Stimulated activated CD8-positive, alpha-beta memory T cell treated with anti-CD3 and anti-CD28 coated beads, Interleukin-15, amount 100 ng/mL, for 48 hours (primary cell): ENCODE measurements at regions not wholly inside any gene's neighbourhood (a gene's known extent, or its start where the extent isn't known, plus 50 kb on each side); places are given as distances from the start of the nearest gene placed in this dataset.
"Not testable (repeated sequence)": the region's sequence is repeated elsewhere in the genome, so short reads cannot be mapped to it uniquely, and the experiment has no call there.

Experiments
- DNase-seq, 2 donors: peaks; one replicate each; pipeline ENCODE4 v3.0.0-alpha.2; 2020; ENCODE audit warnings: low read depth in 2 of 2

- no peak for DNase-seq
Observed at GRCh38 chr1:47684518-47684917, 246.7 kb downstream of the FOXD2 start.

- DNase-seq: no peak
Observed at GRCh38 chr1:47684964-47685762, 247.3 kb downstream of the FOXD2 start.

GRCh38 chr1:47685763-47686066 lies 247.9 kb downstream of the FOXD2 start:
- no peak for DNase-seq

- DNase-seq: no peak
Observed at GRCh38 chr1:47686731-47687630, 249.1 kb downstream of the FOXD2 start.

GRCh38 chr1:47687631-47688460 lies 250.0 kb downstream of the FOXD2 start:
- no peak for DNase-seq

- DNase-seq: no peak
Observed at GRCh38 chr1:47688461-47689296, 250.8 kb downstream of the FOXD2 start.

GRCh38 chr1:47689894-47690293 lies 252.1 kb downstream of the FOXD2 start:
- DNase-seq: no peak

- no peak for DNase-seq
Observed at GRCh38 chr1:47690341-47691250, 252.8 kb downstream of the FOXD2 start.

- not testable (repeated sequence) for DNase-seq
Observed at GRCh38 chr1:47691293-47691692, 253.4 kb downstream of the FOXD2 start.

- no peak for DNase-seq
Observed at GRCh38 chr1:47692196-47692595, 254.4 kb downstream of the FOXD2 start.

- no peak for DNase-seq
Observed at GRCh38 chr1:47693115-47693514, 255.3 kb downstream of the FOXD2 start.

- DNase-seq: no peak
Observed at GRCh38 chr1:47694011-47694890, 256.4 kb downstream of the FOXD2 start.

GRCh38 chr1:47696404-47696736 lies 258.5 kb downstream of the FOXD2 start:
- no peak for DNase-seq

- DNase-seq: no peak
Observed at GRCh38 chr1:47696737-47697441, 259.0 kb downstream of the FOXD2 start.

GRCh38 chr1:47697616-47698335 lies 259.9 kb downstream of the FOXD2 start:
- no peak for DNase-seq

- no peak for DNase-seq
Observed at GRCh38 chr1:47699492-47700235, 261.8 kb downstream of the FOXD2 start.

- DNase-seq: no peak
Observed at GRCh38 chr1:47701283-47701682, 263.4 kb downstream of the FOXD2 start.
